ENCODE measurements at regions not wholly inside any gene's neighbourhood (a gene's known extent, or its start where the extent isn't known, plus 50 kb on each side); places are given as distances from the start of the nearest gene placed in this dataset.

DNA sequence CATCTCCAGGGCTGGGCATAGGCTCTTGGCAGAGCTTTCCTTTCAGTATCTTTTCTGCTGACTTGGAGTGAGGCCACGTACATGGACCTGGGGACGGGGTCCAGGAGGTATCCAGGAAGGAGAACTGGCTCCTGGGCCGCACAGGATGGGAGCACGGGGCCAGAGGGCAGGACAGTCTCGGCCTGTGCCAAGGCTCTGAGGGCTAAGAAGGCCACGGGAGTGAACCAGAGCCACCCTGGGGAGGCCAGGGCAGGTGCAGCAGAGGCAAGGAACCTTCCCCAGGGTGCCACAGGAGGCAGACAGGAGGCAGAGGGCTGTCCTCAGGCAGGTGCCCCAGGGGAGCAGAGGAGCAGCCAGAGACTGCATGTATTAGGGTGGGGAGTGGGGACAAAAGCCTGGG lies 50.3 kb downstream of the PLXNA1 start:
- H3K9me3 Mint-ChIP-seq = no peaks in the 10 kb centered on the region
- H3K27ac Mint-ChIP-seq = no peak overlapping the region
- H3K4me3 Mint-ChIP-seq = no peak overlapping the region
- Histone ChIP-seq H3K79me2 (replicated peaks; ENCODE audit: insufficient read depth) (no peaks in the 10 kb centered on the region), H3K9me2 (ENCODE audit: insufficient read depth) (no peaks in the 10 kb centered on the region), H3K4me1 (ENCODE audit: insufficient read depth) (no peaks in the 10 kb centered on the region), H4K20me1 (replicated peaks; ENCODE audit: insufficient read depth) (no peaks in the 10 kb centered on the region; the same call in 1 of the 2 replicates), H3K4me2 (no peak overlapping the region), H3K36me3 (ENCODE audit: insufficient read depth) (no peaks in the 10 kb centered on the region), H2AFZ (no peak overlapping the region), H3F3A (replicated peaks; ENCODE audit: low read depth) (no peaks in the 10 kb centered on the region), H3K4me3 (no peak overlapping the region), H3K27ac (ENCODE audit: low read depth) (no peak overlapping the region), H3K27me3 (ENCODE audit: insufficient read depth) (no peaks in the 10 kb centered on the region)
- no peak for TF ChIP-seq STAT1 (IDR thresholded peaks at IDR 0.05; ENCODE audit: unreplicated experiment)
- H3K36me3 Mint-ChIP-seq (ENCODE audit: low read depth) = peaks cover 13% of the 10 kb centered on the region
- H3K4me1 Mint-ChIP-seq = no peaks in the 10 kb centered on the region; the same call in 2 of the 3 replicates
- DNase-seq (ENCODE audit: low spot score) (no peak), ATAC-seq (no peak)
- peaks cover 12% of the 10 kb centered on the region for H3K27me3 Mint-ChIP-seq (ENCODE audit: insufficient read depth, low read depth, poor library complexity)

GRCh38 chr3:127033786-127034185 lies 50.9 kb downstream of the PLXNA1 start:
- Mint-ChIP-seq H3K27me3 (ENCODE audit: insufficient read depth, low read depth, poor library complexity) (peaks cover 12% of the 10 kb centered on the region), H3K4me3 (no peak overlapping the region), H3K4me1 (no peaks in the 10 kb centered on the region; the same call in 2 of the 3 replicates), H3K9me3 (no peaks in the 10 kb centered on the region), H3K36me3 (ENCODE audit: low read depth) (peaks cover 13% of the 10 kb centered on the region), H3K27ac (no peak overlapping the region)
- no peaks in the 10 kb centered on the region for H3K4me1 ChIP-seq (ENCODE audit: insufficient read depth)
- ATAC-seq = no peak
- TF ChIP-seq POLR2AphosphoS5 (IDR thresholded peaks at IDR 0.05; ENCODE audit: low read depth) (no peak), CREB1 (CRISPR knock-in tag; IDR thresholded peaks at IDR 0.05; ENCODE audit: low read depth) (no peak), REST (IDR thresholded peaks at IDR 0.05; ENCODE audit: unreplicated experiment) (no peak), EZH2phosphoT487 (IDR thresholded peaks at IDR 0.05; ENCODE audit: unreplicated experiment) (no peak), ZNF462 (CRISPR knock-in tag; IDR thresholded peaks at IDR 0.05) (no peak), ZNF331 (CRISPR knock-in tag; IDR thresholded peaks at IDR 0.05; ENCODE audit: low read depth) (no peak), EZH2 (IDR thresholded peaks at IDR 0.05; ENCODE audit: low read depth, unreplicated experiment) (no peak)
- TF ChIP-seq, protein P1, sequence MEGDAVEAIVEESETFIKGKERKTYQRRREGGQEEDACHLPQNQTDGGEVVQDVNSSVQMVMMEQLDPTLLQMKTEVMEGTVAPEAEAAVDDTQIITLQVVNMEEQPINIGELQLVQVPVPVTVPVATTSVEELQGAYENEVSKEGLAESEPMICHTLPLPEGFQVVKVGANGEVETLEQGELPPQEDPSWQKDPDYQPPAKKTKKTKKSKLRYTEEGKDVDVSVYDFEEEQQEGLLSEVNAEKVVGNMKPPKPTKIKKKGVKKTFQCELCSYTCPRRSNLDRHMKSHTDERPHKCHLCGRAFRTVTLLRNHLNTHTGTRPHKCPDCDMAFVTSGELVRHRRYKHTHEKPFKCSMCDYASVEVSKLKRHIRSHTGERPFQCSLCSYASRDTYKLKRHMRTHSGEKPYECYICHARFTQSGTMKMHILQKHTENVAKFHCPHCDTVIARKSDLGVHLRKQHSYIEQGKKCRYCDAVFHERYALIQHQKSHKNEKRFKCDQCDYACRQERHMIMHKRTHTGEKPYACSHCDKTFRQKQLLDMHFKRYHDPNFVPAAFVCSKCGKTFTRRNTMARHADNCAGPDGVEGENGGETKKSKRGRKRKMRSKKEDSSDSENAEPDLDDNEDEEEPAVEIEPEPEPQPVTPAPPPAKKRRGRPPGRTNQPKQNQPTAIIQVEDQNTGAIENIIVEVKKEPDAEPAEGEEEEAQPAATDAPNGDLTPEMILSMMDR (conservative IDR thresholded peaks at IDR 0.05; ENCODE audit: low read depth in 2 of 2) = no peak
- no peaks in the 10 kb centered on the region for H3K79me2 ChIP-seq (replicated peaks; ENCODE audit: insufficient read depth)
- no peak overlapping the region for H3K4me2 ChIP-seq
- no peaks in the 10 kb centered on the region for H3F3A ChIP-seq (replicated peaks; ENCODE audit: low read depth)
- H2AFZ ChIP-seq = no peak overlapping the region
- H3K9me2 ChIP-seq (ENCODE audit: insufficient read depth) = no peaks in the 10 kb centered on the region
- no peaks in the 10 kb centered on the region for H3K27me3 ChIP-seq (ENCODE audit: insufficient read depth)
- no peaks in the 10 kb centered on the region for H3K36me3 ChIP-seq (ENCODE audit: insufficient read depth)
- no peak for DNase-seq (ENCODE audit: low spot score)
- no peak overlapping the region for H3K4me3 ChIP-seq
- no peaks in the 10 kb centered on the region; the same call in 1 of the 2 replicates for H4K20me1 ChIP-seq (replicated peaks; ENCODE audit: insufficient read depth)
- H3K27ac ChIP-seq (ENCODE audit: low read depth) = no peak overlapping the region

All from GM23338 (cell line).